ENCODE measurements at regions not wholly inside any gene's neighbourhood (a gene's known extent, or its start where the extent isn't known, plus 50 kb on each side); places are given as distances from the start of the nearest gene placed in this dataset.
A peak's percentile ranks its signal among the peaks of the same experiment; 100 is the strongest.

DNA sequence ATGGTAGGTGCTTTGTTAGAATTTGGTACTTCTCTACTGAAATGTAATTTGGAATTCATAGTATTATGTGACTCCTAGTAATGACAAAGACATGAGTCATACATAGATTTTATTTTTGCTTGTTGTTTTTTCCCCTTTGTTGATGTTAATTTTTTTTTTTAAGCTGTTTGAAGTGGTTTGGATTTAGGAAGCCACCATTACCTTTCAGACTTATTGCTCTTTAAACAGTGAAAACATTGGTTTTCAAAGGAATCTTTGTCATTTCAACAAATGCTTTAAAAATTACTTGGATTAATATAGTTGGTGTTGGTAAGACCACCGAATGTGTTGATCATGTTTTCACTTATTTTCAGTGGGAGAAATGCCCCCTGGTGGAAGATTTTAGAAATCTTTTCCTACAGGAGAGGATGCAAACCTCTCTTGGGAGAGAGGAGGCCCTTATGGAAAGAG lies 170.1 kb upstream of the PITX1 start:
- DNase-seq (ENCODE audit: low spot score): peak; percentile 95

DNA sequence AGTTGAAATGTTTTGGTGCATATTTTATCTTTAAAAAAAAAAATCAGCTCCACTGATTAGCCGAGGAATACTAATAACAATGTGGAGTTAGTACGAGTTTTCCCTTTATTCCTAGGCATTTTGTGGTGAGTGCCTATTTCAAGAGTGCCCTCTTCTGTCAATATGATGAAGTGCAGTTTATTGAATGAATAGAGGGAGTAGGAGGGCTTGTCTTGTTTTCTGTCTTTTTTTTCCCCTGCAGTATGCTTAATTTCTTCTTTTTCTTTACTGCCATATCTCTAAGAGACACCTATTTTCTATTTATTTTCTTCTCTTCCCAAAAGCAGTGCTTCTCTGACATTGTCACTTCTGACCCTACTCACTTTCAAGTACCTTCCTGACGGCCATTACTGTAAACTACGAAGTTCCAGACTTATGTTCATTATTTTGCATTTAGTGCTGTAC lies 169.6 kb upstream of the PITX1 start:
- DNase-seq (ENCODE audit: low spot score): peak; percentile 85

DNA sequence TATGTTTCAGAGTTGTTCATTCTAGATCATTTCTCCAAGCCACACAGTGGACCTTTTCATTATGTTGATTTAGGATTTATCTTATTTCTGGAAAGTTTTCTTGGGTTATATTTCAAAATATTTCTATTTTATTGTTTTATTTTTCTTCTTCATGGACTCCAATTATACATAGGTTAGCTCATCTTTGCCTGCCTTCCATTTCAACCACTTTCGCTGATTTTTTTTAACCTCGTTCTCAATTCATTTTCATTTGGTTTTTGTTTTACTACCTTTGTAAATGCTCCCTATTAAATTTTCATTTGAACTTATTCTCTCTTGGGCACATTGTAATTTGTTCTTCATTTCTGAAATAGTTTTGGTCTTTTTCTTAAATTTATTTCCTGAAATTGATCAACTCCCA lies 169.0 kb upstream of the PITX1 start:
- no peak for DNase-seq (ENCODE audit: low spot score)

DNA sequence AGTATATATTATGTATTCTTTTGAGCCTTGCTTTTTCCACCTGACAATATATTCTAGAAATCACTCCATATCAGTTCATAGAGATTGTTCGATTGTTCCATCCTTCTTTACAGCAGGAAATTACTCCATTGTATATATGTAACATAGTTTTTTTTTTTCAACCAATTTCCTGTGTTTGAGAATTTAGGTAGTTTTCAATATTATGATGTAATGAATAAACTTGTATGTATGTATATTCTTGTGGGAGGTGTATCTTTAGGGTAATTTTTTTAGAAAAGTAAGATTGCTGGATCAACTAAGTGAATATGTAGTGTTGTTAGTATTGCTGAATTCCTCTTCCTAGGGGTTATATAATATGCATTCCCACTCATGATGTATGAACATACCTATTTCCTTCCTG lies 165.9 kb upstream of the PITX1 start:
- DNase-seq (ENCODE audit: low spot score): no peak

DNA sequence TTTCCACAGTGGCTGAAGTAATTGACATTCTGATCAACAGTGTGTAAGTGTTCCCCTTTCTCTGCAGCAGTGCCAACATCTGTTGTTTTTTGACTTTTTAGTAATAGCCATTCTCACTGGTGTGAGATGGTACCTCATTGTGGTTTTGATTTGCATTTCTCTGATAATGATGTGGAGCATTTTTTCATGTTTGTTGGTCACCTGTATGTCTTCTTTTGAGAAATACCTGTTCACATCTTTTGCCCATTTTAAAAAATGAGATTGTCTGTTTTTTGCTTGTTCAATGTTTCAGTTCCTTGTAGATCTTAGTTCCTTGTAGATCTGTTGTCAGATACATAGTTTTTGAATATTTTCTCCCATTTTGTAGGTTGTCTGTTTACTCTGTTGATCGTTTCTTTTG lies 162.5 kb upstream of the PITX1 start:
- no peak for DNase-seq (ENCODE audit: low spot score)

DNA sequence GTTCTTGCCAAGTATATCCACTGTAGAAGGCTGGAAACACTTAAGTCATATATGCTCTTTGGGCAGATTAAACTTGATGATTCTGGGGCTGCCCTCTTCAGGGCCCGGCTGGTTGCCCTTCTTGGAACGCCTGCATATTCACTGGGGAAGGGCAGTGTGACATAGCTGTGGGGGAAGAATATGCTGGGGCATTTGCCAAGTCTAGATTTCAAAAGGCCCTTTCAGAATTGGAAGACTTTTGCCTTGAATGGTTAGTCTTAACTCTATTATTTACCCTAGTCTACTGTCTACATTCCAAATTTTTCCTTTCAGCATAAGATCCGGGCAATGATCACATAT lies 161.2 kb upstream of the PITX1 start:
- no peak for DNase-seq (ENCODE audit: low spot score)

DNA sequence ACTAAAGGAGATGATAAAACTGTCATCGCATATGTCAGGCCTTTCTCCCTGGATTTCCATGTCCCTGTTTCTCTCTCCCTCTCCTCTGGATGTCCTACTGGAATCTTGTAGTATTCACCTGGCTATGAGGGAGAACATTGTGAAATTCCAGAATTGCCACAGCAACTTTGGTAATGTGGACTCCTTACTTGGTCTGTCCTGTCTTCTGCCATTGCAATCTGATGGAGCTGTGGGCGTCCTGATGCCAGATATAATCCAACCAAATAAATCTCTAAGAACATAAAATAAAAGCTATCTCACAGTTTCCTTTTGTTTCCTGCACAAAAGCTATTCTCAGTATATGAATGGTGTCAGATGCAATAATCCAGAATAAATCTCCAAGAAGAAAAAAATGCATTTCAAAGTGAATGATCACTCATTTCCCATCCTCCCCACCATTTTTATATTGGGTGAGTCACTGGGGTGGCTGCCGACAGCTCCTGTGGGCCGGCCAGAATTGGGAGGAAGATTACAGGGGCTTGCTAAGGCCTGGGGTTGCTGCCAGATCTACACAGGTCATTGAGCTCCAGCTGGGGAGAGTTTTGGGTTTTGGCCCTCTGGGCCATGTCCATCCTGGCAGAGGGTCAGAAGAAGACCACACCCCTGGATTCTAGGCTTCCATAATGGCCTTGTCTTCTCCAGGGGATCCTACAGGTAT lies 160.7 kb upstream of the PITX1 start:
- DNase-seq (ENCODE audit: low spot score): no peak

DNA sequence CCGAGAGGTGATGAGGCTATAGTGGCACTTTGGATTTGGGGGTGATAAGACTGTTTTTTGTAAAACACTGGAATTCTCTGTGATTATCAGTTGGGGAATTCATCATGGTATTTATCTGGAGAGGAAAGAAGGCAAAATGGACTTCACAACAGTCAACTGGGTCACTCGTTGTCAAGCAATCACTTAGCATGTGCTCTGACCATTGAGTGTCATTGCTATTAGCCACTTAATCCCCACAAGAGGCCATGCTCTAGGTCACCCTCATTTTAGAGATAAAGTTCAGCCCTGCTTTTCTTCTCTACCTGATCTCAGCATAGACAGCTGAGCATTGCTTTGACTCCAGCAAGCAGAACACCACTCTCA lies 160.1 kb upstream of the PITX1 start:
- no peak for DNase-seq (ENCODE audit: low spot score)

DNA sequence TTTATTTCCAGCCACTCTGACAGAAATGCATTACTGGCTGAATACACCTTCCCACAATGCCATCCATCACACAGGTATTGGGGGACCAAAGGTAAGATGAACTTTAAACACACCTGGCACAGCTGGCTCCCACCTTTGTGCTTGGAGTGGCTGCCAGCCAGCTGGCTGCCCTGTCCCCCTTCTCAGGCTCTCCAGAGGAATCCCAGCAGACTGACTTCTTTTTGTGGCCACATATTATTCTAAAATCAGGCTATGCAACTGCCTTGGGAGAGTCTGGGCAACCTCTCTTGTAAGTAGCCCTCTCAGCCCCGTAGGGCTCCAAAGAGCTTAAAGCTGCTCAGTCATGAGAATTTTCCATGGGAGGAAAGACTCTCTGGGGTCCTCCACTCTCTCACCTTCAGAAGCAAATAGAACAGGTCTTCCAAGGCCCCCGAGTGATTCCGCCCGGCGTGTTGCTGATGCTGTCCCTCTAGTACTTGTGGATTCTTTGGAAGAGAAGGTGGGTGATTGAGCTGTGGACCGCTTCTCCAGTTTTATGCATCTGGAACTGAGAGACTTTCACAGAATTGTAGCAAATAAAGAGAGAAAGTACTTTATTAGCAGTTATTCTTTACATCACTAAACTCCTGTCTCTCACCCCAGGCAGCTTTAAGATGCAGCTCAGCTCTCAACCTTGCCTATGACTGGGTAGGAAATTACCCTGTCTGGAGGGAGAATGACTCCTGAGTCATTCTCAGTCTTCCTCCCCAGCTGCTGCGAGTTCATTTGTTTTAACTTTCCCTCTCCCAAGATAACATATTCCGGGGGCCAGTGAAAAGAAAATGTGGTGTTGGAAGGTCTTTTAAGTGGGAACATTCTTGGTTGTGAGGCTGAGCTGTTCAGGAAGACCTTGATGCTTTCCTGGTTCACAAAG lies 159.4 kb upstream of the PITX1 start:
- DNase-seq (ENCODE audit: low spot score): no peak

DNA sequence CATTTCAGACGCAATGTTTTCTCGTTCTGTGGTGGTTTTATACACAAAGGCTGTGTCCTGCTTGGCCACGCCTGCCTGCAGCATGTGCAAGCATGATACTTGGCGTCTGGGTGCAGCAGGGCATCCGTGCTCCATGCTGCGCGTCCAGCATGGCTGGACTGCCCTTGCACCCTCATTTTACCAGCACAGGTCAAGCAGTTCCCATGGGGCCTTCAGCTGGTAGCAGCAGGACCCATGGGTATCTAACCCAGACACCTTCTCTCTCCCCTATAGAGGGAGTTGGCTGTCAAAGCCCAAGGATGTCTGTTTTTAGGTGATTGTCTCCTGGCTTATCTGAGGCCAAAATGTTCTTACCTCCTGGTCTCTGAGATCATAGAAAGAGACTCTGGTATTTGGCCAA lies 158.3 kb upstream of the PITX1 start:
- no peak for DNase-seq (ENCODE audit: low spot score)

DNA sequence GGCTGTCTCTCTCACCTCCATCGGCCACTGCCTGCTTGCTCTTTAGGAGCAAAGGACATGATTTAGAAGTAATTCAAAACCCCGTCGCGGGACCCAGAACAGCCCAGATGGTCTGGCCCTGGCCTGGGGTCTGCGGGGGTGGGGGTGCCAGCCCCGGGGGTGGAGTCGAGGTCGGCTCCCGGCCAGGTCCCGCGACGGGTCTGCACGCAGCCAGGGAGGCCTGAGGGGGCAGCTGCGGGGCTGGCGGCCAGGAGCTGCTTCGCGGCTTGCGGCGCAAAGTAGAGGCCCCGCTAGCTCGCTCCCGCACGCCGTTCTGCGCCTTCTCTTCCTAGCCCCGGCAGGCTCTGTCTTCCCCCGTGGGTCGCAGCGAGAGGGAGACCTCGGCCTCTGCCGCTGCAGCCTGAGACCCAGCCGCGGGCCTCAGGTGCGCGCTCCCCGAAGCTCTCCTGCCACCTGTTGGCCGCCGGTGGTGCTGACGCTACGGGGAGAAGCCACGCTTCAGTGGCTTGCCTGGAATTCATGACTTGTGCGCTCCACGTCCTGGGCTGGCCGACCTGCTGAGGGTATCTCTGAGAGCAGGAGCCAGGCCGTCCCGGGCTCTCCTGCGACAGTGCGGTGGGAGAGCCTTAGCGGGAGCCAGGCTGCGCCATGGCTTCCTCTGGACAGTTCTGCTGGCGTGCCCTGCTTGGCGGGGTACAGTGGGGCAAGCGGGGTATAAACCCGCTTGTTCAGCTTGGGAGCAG lies 157.2 kb upstream of the PITX1 start:
- DNase-seq (ENCODE audit: low spot score): peak; percentile 92

DNA sequence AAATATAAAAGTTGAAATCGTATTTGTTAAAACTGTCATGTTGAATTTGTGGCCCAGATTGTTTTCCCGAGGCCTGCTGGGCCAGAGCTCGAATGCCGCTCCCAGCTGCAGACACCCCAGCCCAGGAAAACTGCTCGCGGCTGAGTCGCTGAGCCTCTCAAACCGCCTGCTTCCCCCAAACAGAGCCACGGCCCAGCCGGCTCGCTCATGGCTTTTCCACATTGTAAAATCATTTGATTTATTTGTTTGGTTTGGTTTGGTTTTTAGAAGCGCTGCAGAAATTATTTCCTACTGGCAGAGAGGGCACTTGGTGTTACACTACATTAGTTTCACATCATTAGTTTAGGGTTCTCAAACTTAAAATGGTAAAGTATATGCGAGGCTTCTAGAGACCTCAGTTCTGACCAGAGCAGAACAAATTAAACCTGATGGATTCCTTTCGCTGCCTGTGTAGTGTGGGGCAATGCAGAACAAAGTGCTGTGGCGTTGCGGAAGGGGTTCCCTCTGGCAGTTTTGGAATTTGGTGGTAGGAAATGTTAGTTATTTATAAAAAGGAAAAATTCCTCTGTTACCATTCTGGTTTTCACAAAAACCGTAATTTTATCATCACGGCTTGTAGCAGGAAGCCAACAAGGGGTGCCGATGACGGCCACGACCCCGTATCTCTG lies 156.5 kb upstream of the PITX1 start:
- DNase-seq (ENCODE audit: low spot score): peak; percentile 61

DNA sequence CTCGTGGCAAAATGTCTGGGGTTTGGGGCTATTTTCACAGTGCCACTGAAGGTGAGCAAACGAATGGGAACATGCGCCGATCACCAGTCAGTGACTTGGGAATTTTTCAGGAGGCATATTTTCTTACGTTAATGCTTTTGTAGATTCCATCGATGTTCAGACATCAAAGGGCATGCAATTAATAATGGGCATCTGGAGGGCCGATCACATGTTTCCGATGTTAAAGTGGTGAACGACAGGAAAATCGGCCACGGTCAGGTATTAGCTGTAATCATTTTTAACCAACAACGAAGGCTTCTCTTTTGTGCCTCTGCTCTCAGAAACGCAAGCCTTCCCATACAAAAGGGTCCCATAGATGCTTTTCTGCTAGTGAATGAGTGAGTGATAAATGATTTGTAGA lies 155.0 kb upstream of the PITX1 start:
- DNase-seq (ENCODE audit: low spot score): peak; percentile 41

DNA sequence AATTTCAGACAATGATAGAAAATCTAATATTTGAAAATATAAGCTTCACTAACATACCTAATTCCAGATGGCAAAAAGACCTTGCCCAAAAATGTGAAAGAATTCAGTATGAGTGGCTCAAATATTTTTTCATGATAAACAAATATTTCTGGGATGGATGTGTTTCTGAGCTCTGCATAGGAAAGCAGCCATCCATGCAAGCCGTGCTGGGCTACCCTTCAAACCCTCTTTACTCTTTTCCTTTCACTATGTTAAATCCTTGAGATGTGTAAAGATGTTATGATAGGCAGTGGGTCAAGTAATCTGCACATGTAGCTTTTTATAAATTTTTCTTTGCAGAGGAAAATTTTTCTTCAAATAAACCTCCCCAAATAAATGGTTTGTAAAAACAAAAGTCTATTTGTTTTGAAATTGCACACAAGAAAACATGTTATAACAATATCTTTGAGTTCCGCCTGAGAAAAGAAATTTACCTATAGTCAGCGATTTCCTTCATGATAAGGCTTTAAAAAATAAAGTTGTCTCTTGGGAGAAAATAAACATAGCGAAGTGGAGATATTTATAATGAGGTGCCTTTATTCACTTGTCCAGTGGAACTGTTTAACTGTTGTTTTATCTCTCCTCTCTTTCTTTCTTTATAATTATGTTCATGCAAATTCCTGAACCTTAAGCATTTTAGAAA lies 154.3 kb upstream of the PITX1 start:
- DNase-seq (ENCODE audit: low spot score): no peak

DNA sequence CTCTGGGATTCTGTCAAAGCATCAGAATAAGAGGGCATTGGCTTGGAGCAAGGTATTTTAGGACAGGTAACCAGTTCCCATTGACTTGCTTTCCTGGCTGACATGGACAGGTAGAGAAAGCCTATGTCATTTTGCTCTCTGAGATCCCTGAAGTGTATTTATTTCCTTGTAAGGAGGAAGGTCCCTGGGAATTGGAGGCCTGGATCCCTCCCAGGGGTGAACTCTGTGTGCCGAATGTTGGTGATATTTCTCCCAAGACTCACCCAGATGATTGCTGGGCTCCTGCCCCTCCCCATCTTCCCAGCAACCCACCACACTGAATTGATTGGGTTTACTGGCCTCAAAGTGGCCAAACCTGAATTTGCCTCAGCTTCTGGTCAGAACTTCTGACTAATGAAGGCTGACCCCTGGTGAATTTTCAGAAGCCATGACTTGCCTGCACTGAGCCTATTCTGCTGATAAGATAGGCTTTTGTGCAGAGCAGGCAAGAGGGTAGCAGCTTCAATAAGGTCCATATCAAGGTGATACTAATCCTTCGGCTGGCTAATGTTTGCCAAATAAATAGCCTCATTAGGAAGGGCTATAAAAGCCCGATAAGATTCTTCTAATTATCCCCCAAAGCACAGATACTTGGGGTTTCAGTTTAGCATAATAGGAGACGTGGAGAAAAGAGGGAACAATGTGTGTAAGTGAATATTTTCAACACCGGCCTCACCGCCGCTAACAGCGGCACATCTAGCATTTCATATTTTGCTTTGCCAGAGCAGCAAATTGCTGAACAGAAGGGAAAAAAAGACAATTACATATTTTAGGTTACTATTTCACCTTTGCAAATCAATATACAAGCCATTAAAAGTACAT lies 152.9 kb upstream of the PITX1 start:
- no peak for DNase-seq (ENCODE audit: low spot score)

DNA sequence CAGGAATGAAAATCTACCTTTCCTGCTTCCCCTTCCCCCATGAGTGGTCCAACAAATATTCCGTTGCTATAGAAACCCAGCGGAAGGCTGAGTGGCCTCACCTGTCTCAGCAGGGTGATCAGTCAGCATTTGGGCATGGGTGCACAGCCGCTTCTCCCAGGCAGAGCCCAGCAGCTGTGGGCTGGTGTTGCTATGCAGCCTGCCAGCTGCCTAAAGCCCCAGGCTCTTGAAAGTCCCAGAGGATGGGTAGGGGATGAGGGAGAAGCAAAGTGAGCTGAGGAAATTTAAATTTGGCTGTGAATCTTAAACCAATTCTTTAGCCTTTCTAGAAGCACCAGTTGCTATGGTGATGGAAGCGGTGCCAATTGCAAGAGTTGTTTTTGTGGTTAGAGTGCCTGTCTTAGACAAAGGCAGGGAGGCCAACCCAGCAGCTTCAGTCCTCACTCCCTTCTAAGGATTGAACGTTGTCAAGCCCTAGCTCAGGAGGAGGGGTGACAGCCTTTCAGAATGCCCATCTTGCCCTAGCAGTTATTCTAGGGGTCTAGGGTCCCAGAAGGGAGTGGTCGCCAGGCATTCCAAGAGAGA lies 151.5 kb upstream of the PITX1 start:
- no peak for DNase-seq (ENCODE audit: low spot score)

DNA sequence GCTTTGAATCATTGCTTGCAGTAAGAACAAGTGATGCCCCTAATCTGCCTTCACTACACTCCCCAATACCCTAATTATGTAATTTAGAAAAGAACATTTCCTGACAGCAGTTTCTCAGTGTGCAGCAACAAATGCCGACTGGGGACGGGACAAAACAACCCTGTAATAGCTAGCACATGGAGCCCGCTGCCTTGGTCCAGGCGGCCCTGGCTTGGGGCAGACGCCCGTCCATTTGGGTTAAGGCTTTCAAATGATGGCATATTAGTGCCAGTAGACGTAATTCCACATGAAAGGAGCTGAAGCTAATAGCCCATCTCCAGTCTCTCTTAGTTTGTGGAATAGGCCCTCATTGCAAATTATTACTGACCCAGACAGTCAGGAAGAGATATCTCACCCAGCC lies 150.6 kb upstream of the PITX1 start:
- DNase-seq (ENCODE audit: low spot score): no peak

DNA sequence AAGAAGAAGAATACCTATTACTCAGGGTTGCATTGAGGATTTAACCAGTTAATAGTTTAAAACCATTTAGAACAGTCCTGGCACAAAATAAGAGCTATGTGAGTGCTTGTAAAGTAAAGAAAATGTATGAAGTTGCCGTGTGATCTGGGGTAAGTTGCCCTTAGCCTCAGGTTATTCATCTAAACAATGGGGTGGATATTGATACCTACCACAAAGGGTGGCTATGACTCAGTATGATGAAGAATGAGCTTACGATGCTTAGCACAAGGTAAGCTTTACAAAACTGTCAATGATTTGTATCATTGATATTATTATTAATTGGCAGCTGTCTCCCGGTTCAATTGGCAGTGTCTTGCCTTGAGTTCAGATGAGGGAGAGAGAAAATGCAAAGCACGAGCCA lies 149.4 kb upstream of the PITX1 start:
- no peak for DNase-seq (ENCODE audit: low spot score)

DNA sequence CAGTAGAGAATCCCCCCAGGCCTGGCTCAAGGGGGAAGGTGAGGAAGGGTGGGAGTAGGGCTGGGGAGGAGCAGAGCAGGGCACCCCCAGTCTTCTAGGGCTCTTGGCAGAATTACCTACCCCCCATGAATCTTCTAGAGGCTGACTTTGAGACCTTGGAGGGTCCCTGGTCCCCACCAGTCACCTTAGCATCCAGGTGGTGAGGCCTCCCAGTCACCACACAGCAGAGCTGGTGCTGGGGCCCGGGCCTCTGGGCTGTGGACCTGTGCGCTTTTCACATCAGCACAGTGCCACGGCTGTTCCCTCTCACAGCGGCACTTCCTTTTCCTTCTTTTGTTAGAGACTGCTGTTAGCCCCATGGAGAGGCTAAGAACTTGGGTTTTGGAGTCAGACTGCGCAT lies 148.6 kb upstream of the PITX1 start:
- no peak for DNase-seq (ENCODE audit: low spot score)

DNA sequence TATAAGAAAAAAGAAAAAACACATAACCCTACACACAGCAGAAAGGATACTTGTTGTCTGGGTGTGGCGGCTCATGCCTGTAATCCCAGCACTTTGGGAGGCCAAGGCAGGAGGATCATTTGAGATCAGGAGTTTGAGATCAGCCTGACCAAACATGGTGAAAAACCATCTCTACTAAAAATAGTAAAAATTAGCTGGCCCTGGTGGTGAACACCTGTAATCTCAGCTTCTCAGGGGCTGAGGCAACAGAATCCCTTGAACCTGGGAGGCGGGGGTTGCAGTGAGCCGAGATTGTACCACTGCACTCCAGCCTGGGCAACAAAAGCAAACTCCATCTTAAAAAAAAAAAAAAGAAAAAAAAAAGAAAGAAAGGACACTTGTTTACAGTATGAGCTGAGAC lies 147.6 kb upstream of the PITX1 start:
- DNase-seq (ENCODE audit: low spot score): no peak
